Spleen (tissue), 7 donors: ENCODE measurements at regions not wholly inside any gene's neighbourhood (a gene's known extent, or its start where the extent isn't known, plus 50 kb on each side); places are given as distances from the start of the nearest gene placed in this dataset.

Experiments
- POLR2A ChIP-seq, 3 donors: fragments of 450-650 bp; IDR thresholded peaks; one replicate each; pipeline ENCODE4 v1.5.1; 2017; ENCODE audit warnings: antibody characterized with exemption in 3 of 3, mild to moderate bottlenecking in 1 of 3
- TF ChIP-seq, protein P1 (sequence below), 11 experiments: fragments of 200-600 bp in 7 of 11; fragments of 450-650 bp in 4 of 11; sonication (generic) in 4 of 11; IDR thresholded peaks in 8 of 11; conservative IDR thresholded peaks in 3 of 11; 1 replicate in 7 of 11; 2 replicates in 4 of 11; pipeline versions ENCODE4 v1.4.0 to v1.8.0; 2016 to 2021; ENCODE audit warnings: antibody characterized with exemption in 11 of 11, inconsistent platforms in 4 of 11, mild to moderate bottlenecking in 1 of 11
- donor health status: DM: no; HTN: no; CAD: no; lungs with moderate emphysema.
- donor health status: DM: no; HTN: no; CAD: no.
- donor health status: DM: no; HTN: no; CAD: no.

DNA sequence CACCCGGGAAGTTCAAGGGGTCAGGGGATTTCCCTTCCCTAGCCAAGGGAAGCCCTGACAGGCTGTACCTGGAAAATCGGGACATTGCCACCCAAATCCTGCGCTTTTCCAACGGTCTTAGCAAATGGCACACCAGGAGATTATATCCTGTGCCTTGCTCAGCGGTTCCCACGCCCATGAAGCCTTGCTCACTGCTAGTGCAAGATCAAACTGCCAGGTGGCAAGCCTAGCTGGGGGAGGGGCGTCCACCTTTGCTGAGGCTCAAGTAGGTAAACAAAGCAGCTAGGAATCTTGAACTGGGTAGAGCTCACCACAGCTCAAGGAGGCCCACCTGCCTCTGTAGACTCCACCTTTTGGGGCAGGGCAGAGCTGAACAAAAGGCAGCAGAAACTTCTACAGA, 1794.5 kb downstream of the PCDH9 start:
- TF ChIP-seq, protein P1, sequence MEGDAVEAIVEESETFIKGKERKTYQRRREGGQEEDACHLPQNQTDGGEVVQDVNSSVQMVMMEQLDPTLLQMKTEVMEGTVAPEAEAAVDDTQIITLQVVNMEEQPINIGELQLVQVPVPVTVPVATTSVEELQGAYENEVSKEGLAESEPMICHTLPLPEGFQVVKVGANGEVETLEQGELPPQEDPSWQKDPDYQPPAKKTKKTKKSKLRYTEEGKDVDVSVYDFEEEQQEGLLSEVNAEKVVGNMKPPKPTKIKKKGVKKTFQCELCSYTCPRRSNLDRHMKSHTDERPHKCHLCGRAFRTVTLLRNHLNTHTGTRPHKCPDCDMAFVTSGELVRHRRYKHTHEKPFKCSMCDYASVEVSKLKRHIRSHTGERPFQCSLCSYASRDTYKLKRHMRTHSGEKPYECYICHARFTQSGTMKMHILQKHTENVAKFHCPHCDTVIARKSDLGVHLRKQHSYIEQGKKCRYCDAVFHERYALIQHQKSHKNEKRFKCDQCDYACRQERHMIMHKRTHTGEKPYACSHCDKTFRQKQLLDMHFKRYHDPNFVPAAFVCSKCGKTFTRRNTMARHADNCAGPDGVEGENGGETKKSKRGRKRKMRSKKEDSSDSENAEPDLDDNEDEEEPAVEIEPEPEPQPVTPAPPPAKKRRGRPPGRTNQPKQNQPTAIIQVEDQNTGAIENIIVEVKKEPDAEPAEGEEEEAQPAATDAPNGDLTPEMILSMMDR (IDR thresholded peaks at IDR 0.05 in 8 of 11, conservative IDR thresholded peaks at IDR 0.05 in 3 of 11) = no peak
- TF ChIP-seq POLR2A (IDR thresholded peaks at IDR 0.05) = no peak
